HepG2 (cell line): ENCODE measurements at regions not wholly inside any gene's neighbourhood (a gene's known extent, or its start where the extent isn't known, plus 50 kb on each side); places are given as distances from the start of the nearest gene placed in this dataset.

Source experiments
- ATAC-seq: fragments of 200-7000 bp; cut with Tn5 transposase; 3 replicates; pipeline ENCODE4 v1.9.1; 2020; ENCODE audit warnings: mild to moderate bottlenecking, moderate library complexity
- BruUV-seq: library from RNA; stranded (reverse); fragments of 400-500 nt; replicated peaks from 2 replicates; lab custom pipeline; 2021; lab: Mats Ljungman, UMichigan
- CTCF ChIA-PET: fragments of 300-600 bp; formaldehyde crosslinking; extraction: SDS; loops from one replicate; lab custom pipeline; 2021; ENCODE audit warnings: low total read pairs, inconsistent platforms, low intra/inter-chr PET ratio; lab: Yijun Ruan, JAX
- POLR2A ChIA-PET: fragments of 350-600 bp; sonication (Branson Sonifier 250); formaldehyde crosslinking; loops from one replicate; lab custom pipeline; 2020; ENCODE audit warnings: antibody characterized with exemption, inconsistent platforms; lab: Yijun Ruan, JAX
- DNase-seq: peaks from one replicate; pipeline ENCODE4 v3.0.0-alpha.2; 2015; ENCODE audit warnings: low spot score
- FAIRE-seq: peaks from 3 replicates; lab custom pipeline; 2011; peaks lifted over from hg19 to GRCh38; lab: Jason Lieb, UNC
- H2AFZ ChIP-seq: one replicate; pipeline ENCODE4 v1.6.1; 2011; ENCODE audit warnings: low read length, inconsistent platforms
- H3K27ac ChIP-seq: fragments of 300-600 bp; 3 replicates; pipeline ENCODE4 v1.8.0; 2011; ENCODE audit warnings: mixed run types, mild to moderate bottlenecking, mixed read lengths, low read length, inconsistent platforms; ENCODE audit not compliant: insufficient read depth; ENCODE audit errors: extremely low read length
- H3K27me3 ChIP-seq, 2 experiments: fragments of 200-600 bp in 1 of 2; 2 replicates in 1 of 2; 3 replicates in 1 of 2; pipeline versions ENCODE4 v1.6.0 to v1.8.0; 2011; ENCODE audit warnings: low read length in 2 of 2, mild to moderate bottlenecking in 2 of 2, moderate library complexity in 2 of 2, inconsistent platforms in 1 of 2; ENCODE audit not compliant: insufficient read depth in 2 of 2, control insufficient read depth in 1 of 2
- H3K36me3 ChIP-seq, 2 experiments: fragments of 200-600 bp in 1 of 2; replicated peaks in 1 of 2; 2 replicates in 1 of 2; 3 replicates in 1 of 2; pipeline versions ENCODE4 v1.5.1 to v1.8.0; 2011; ENCODE audit warnings: low read length in 2 of 2, inconsistent platforms in 1 of 2; ENCODE audit not compliant: insufficient read depth in 2 of 2, control insufficient read depth in 1 of 2
- H3K4me1 ChIP-seq: 2 replicates; pipeline ENCODE4 v1.5.1; 2012; ENCODE audit warnings: low read length, inconsistent platforms; ENCODE audit not compliant: insufficient read depth
- H3K4me2 ChIP-seq: 2 replicates; pipeline ENCODE4 v1.6.0; 2011; ENCODE audit warnings: low read depth, low read length, inconsistent platforms
- H3K4me3 ChIP-seq, 3 experiments: fragments of 200-600 bp in 1 of 3; sonication (generic), shearing (Covaris generic) in 1 of 3; replicated peaks in 1 of 3; 2 replicates each; pipeline ENCODE4 v1.5.1; 2011 to 2016; ENCODE audit warnings: low read length in 3 of 3, inconsistent platforms in 2 of 3, low read depth in 2 of 3, mild to moderate bottlenecking in 2 of 3, control low read depth in 1 of 3, mixed read lengths in 1 of 3; ENCODE audit not compliant: insufficient read depth in 1 of 3
- H3K79me2 ChIP-seq: one replicate; pipeline ENCODE4 v1.6.1; 2011; ENCODE audit warnings: low read length, inconsistent platforms; ENCODE audit not compliant: insufficient read depth
- H3K9ac ChIP-seq: 2 replicates; pipeline ENCODE4 v1.6.0; 2011; ENCODE audit warnings: mild to moderate bottlenecking, low read depth, low read length, inconsistent platforms; ENCODE audit not compliant: insufficient read depth
- H3K9me3 ChIP-seq: 2 replicates; pipeline ENCODE4 v1.5.1; 2012; ENCODE audit warnings: mild to moderate bottlenecking, low read length
- H4K20me1 ChIP-seq: 2 replicates; pipeline ENCODE4 v1.6.0; 2011; ENCODE audit warnings: inconsistent platforms, mild to moderate bottlenecking, low read length, moderate library complexity; ENCODE audit not compliant: insufficient read depth
- BCL6 ChIP-seq: IDR thresholded peaks from 2 replicates; pipeline ENCODE4 v1.6.1; 2016; ENCODE audit warnings: missing genetic modification reagents, missing compliant biosample characterization
- CCDC6 ChIP-seq: sonication (generic); formaldehyde crosslinking; IDR thresholded peaks from 2 replicates; pipeline ENCODE4 v1.8.1; 2022; ENCODE audit warnings: mild to moderate bottlenecking, missing genetic modification reagents, moderate library complexity
- CENPT ChIP-seq: sonication (generic); formaldehyde crosslinking; IDR thresholded peaks from 2 replicates; pipeline ENCODE4 v1.8.0; 2022; ENCODE audit warnings: low read depth, mild to moderate bottlenecking, moderate library complexity, missing genetic modification reagents
- CREM ChIP-seq, 2 experiments: sonication (generic) in 1 of 2; formaldehyde crosslinking in 1 of 2; IDR thresholded peaks; 2 replicates each; pipeline versions ENCODE4 v1.4.0 to v1.6.1; 2016 to 2020; ENCODE audit warnings: antibody characterized with exemption in 1 of 2, mild to moderate bottlenecking in 1 of 2, missing genetic modification reagents in 1 of 2
- FLYWCH1 ChIP-seq: sonication (generic); formaldehyde crosslinking; IDR thresholded peaks from 2 replicates; pipeline ENCODE4 v1.8.1; 2023; ENCODE audit warnings: mild to moderate bottlenecking, missing genetic modification reagents
- NFE2L2 ChIP-seq: fragments of 150-350 bp; IDR thresholded peaks from 2 replicates; pipeline ENCODE4 v1.6.1; 2014; ENCODE audit warnings: low read length
- PTBP1 ChIP-seq: fragments of 200-400 bp; formaldehyde crosslinking; IDR thresholded peaks from 2 replicates; pipeline ENCODE4 v1.6.1; 2018; ENCODE audit warnings: low read length, low read depth; ENCODE audit not compliant: poor library complexity, severe bottlenecking
- ZBTB2 ChIP-seq: sonication (generic); formaldehyde crosslinking; IDR thresholded peaks from 2 replicates; pipeline ENCODE4 v1.8.0; 2022; ENCODE audit warnings: low read depth, missing genetic modification reagents
- ZNF224 ChIP-seq: sonication (generic); formaldehyde crosslinking; IDR thresholded peaks from 2 replicates; pipeline ENCODE4 v1.5.0; 2020; ENCODE audit warnings: mild to moderate bottlenecking, missing genetic modification reagents
- ZNF354B ChIP-seq: sonication (generic); formaldehyde crosslinking; IDR thresholded peaks from 2 replicates; pipeline ENCODE4 v1.8.0; 2022; ENCODE audit warnings: mild to moderate bottlenecking, missing genetic modification reagents
- ZNF550 ChIP-seq: sonication (generic); formaldehyde crosslinking; IDR thresholded peaks from 2 replicates; pipeline ENCODE4 v1.4.0; 2020; ENCODE audit warnings: mild to moderate bottlenecking, missing genetic modification reagents, borderline replicate concordance
- ZNF580 ChIP-seq: IDR thresholded peaks from 2 replicates; pipeline ENCODE4 v1.6.1; 2016; ENCODE audit warnings: low read depth, borderline replicate concordance
- ZNF670 ChIP-seq: sonication (generic); formaldehyde crosslinking; IDR thresholded peaks from 2 replicates; pipeline ENCODE4 v1.8.0; 2022; ENCODE audit warnings: mild to moderate bottlenecking, missing genetic modification reagents, borderline replicate concordance
- ZNF746 ChIP-seq: sonication (generic); formaldehyde crosslinking; IDR thresholded peaks from 2 replicates; pipeline ENCODE4 v1.8.0; 2022; ENCODE audit warnings: mild to moderate bottlenecking, missing genetic modification reagents
- ZSCAN21 ChIP-seq: sonication (generic); formaldehyde crosslinking; IDR thresholded peaks from 2 replicates; pipeline ENCODE4 v1.8.0; 2022; ENCODE audit warnings: mild to moderate bottlenecking, missing genetic modification reagents, moderate library complexity, borderline replicate concordance
- WGBS: methylation state at CpG from one replicate; pipeline ENCODE4 v1.1.6; 2017; ENCODE audit warnings: low lambda C conversion rate; 5-methylcytosine and 5-hydroxymethylcytosine counted together
- in situ Hi-C: cut with HindIII; loops from 2 replicates; pipeline ENCODE4 v1.10.0; 2017; ENCODE audit warnings: low pct_unique_long_range_greater_than_20kb; ENCODE audit not compliant: extremely low pct_ligation_motif_present
- intact Hi-C: fragments of 100-400 bp; cut with micrococcal nuclease; formaldehyde crosslinking; loops from one replicate; pipeline ENCODE4 v1.10.0; 2022; ENCODE audit not compliant: unreplicated experiment

- TF ChIP-seq BCL6 (CRISPR knock-in tag) = no peak
- no peak for TF ChIP-seq CENPT (CRISPR knock-in tag)
- no peak for TF ChIP-seq NFE2L2
- no peak for TF ChIP-seq ZNF670 (CRISPR knock-in tag)
- TF ChIP-seq FLYWCH1 = no peak
- no peak for TF ChIP-seq ZNF224
- TF ChIP-seq CCDC6 (CRISPR knock-in tag) = no peak
- no peak for TF ChIP-seq ZBTB2 (CRISPR knock-in tag)
- no peak for TF ChIP-seq CREM (IDR thresholded peaks at IDR 0.05)
- TF ChIP-seq CREM (CRISPR knock-in tag; IDR thresholded peaks at IDR 0.05) = no peak
- no peak for TF ChIP-seq ZNF746
- TF ChIP-seq ZNF550 (CRISPR knock-in tag) = no peak
- no peak for TF ChIP-seq ZSCAN21 (CRISPR knock-in tag)
- TF ChIP-seq ZNF354B (CRISPR knock-in tag) = no peak
- TF ChIP-seq PTBP1 = no peak
- no peak for TF ChIP-seq ZNF580 (CRISPR knock-in tag)
- peaks cover 70% of the 10 kb centered on the region for H3K9me3 ChIP-seq
- no TSS peak for BruUV-seq
- ChIA-PET CTCF (no interaction called here), POLR2A (no interaction called here)
- intact Hi-C loops = no loop called here
- no peak overlapping the region for H3K9ac ChIP-seq
- H4K20me1 ChIP-seq = no peaks in the 10 kb centered on the region
- FAIRE-seq = no peak
- no peak overlapping the region for H2AFZ ChIP-seq
- H3K36me3 ChIP-seq = no peaks in the 10 kb centered on the region
- H3K27me3 ChIP-seq = no peaks in the 10 kb centered on the region; a peak in 1 of 5 replicates
- H3K4me3 ChIP-seq = no peak overlapping the region
- no peak overlapping the region for H3K4me2 ChIP-seq
- WGBS = 0% methylated on average over 1 of the region's 1 CpG
- no peak overlapping the region for H3K27ac ChIP-seq
- DNase-seq = no peak
- H3K79me2 ChIP-seq = no peaks in the 10 kb centered on the region
- ATAC-seq = no peak
- in situ Hi-C loops = no loop called here
- no peaks in the 10 kb centered on the region for H3K4me1 ChIP-seq
Measured at GRCh38 chr15:24786347-24786746, 110.8 kb downstream of the NPAP1 start.
